Type B pancreatic cell (in vitro differentiated cells): ENCODE measurements at regions not wholly inside any gene's neighbourhood (a gene's known extent, or its start where the extent isn't known, plus 50 kb on each side); places are given as distances from the start of the nearest gene placed in this dataset.

Source experiments
- DNase-seq: peaks from one replicate; pipeline ENCODE4 v3.0.0; 2021; ENCODE audit warnings: mixed read lengths; ENCODE audit not compliant: unreplicated experiment; ENCODE audit errors: extremely low spot score
- H3K27ac Mint-ChIP-seq: 2 replicates; pipeline ENCODE4 v1.8.0; 2021; ENCODE audit warnings: mild to moderate bottlenecking, mixed read lengths
- H3K27me3 Mint-ChIP-seq: 2 replicates; pipeline ENCODE4 v1.8.0; 2021; ENCODE audit warnings: mixed read lengths
- H3K36me3 Mint-ChIP-seq: 2 replicates; pipeline ENCODE4 v1.8.0; 2021; ENCODE audit warnings: mixed read lengths
- H3K4me1 Mint-ChIP-seq: one replicate; pipeline ENCODE4 v1.8.0; 2021; ENCODE audit warnings: mixed read lengths; ENCODE audit not compliant: unreplicated experiment
- H3K4me3 Mint-ChIP-seq: 2 replicates; pipeline ENCODE4 v1.8.0; 2021; ENCODE audit warnings: mild to moderate bottlenecking, mixed read lengths
- H3K9me3 Mint-ChIP-seq: 2 replicates; pipeline ENCODE4 v1.8.0; 2021; ENCODE audit warnings: mixed read lengths
- CTCF ChIP-seq: fragments of 200-600 bp; sonication (generic); conservative IDR thresholded peaks from 2 replicates; pipeline ENCODE4 v1.5.0; 2021; ENCODE audit warnings: antibody characterized with exemption, mild to moderate bottlenecking

- no peak for DNase-seq
- Mint-ChIP-seq H3K27me3 (no peaks in the 10 kb centered on the region), H3K4me1 (peaks cover 31% of the 10 kb centered on the region), H3K9me3 (peaks cover 15% of the 10 kb centered on the region), H3K4me3 (no peak overlapping the region), H3K27ac (peak overlapping the region; percentile 54), H3K36me3 (peaks cover 4% of the 10 kb centered on the region)
- TF ChIP-seq CTCF: no peak
Measured at GRCh38 chr6:139580592-139581484, 206.4 kb upstream of the CITED2 start.

- Mint-ChIP-seq H3K4me1 (peaks cover 31% of the 10 kb centered on the region), H3K36me3 (no peaks in the 10 kb centered on the region), H3K27ac (peak overlapping the region; percentile 73), H3K27me3 (no peaks in the 10 kb centered on the region), H3K4me3 (no peak overlapping the region), H3K9me3 (peaks cover 10% of the 10 kb centered on the region)
- no peak for TF ChIP-seq CTCF
- DNase-seq: no peak
Measured at GRCh38 chr6:139577763-139578604, 203.5 kb upstream of the CITED2 start.

GRCh38 chr6:139577124-139577762 is 202.8 kb upstream of the CITED2 start:
- Mint-ChIP-seq H3K27me3 (no peaks in the 10 kb centered on the region), H3K4me1 (peaks cover 31% of the 10 kb centered on the region), H3K36me3 (no peaks in the 10 kb centered on the region), H3K27ac (peak overlapping the region; percentile 21), H3K4me3 (no peak overlapping the region), H3K9me3 (peaks cover 10% of the 10 kb centered on the region)
- TF ChIP-seq CTCF: no peak
- DNase-seq: no peak

- Mint-ChIP-seq H3K4me3 (no peak overlapping the region), H3K36me3 (no peaks in the 10 kb centered on the region), H3K27me3 (no peaks in the 10 kb centered on the region), H3K9me3 (peaks cover 4% of the 10 kb centered on the region), H3K27ac (no peak overlapping the region), H3K4me1 (peaks cover 13% of the 10 kb centered on the region)
- DNase-seq: no peak
- no peak for TF ChIP-seq CTCF
Measured at GRCh38 chr6:139572001-139572400, 197.6 kb upstream of the CITED2 start.

- no peak for TF ChIP-seq CTCF
- Mint-ChIP-seq H3K9me3 (peaks cover 4% of the 10 kb centered on the region), H3K4me1 (peaks cover 15% of the 10 kb centered on the region), H3K4me3 (no peak overlapping the region), H3K36me3 (no peaks in the 10 kb centered on the region), H3K27me3 (no peaks in the 10 kb centered on the region), H3K27ac (no peak overlapping the region)
- DNase-seq: no peak
Measured at GRCh38 chr6:139570166-139570565, 195.7 kb upstream of the CITED2 start.
